H1 (cell line): ENCODE measurements at regions not wholly inside any gene's neighbourhood (a gene's known extent, or its start where the extent isn't known, plus 50 kb on each side); places are given as distances from the start of the nearest gene placed in this dataset.
A peak's percentile ranks its signal among the peaks of the same experiment; 100 is the strongest.

Experiments
- CTCF ChIA-PET: fragments of 300-600 bp; sonication (Branson Sonifier 250); formaldehyde crosslinking; loops from one replicate; lab custom pipeline; 2021; ENCODE audit not compliant: partially characterized antibody; lab: Charles Lee
- POLR2A ChIA-PET: fragments of 300-600 bp; sonication (Branson Sonifier 250); formaldehyde crosslinking; loops from one replicate; lab custom pipeline; 2021; ENCODE audit warnings: inconsistent platforms; ENCODE audit not compliant: partially characterized antibody; lab: Charles Lee
- DNase-seq, 2 experiments: peaks; one replicate each; pipeline versions ENCODE4 v3.0.0 to v3.0.0-alpha.2; 2010 to 2022; ENCODE audit warnings: low spot score in 2 of 2, low read depth in 1 of 2, mixed read lengths in 1 of 2
- FAIRE-seq: peaks from 2 replicates; lab custom pipeline; 2011; peaks lifted over from hg19 to GRCh38; lab: Jason Lieb, UNC
- H2AFZ ChIP-seq: 2 replicates; pipeline ENCODE4 v1.8.1; 2012; ENCODE audit warnings: low read length, inconsistent platforms
- H2AK5ac ChIP-seq: 2 replicates; pipeline ENCODE4 v1.6.1; 2013; ENCODE audit warnings: low read depth, low read length
- H2BK120ac ChIP-seq: replicated peaks from 2 replicates; pipeline ENCODE3; 2013; ENCODE audit warnings: low read depth, low read length, inconsistent platforms
- H2BK12ac ChIP-seq: 2 replicates; pipeline ENCODE4 v1.6.1; 2013; ENCODE audit warnings: low read depth, low read length
- H2BK15ac ChIP-seq: 2 replicates; pipeline ENCODE4 v1.6.1; 2013; ENCODE audit warnings: low read length
- H2BK20ac ChIP-seq: 2 replicates; pipeline ENCODE4 v1.6.1; 2013; ENCODE audit warnings: low read length
- H2BK5ac ChIP-seq: 2 replicates; pipeline ENCODE4 v1.6.1; 2013; ENCODE audit warnings: low read depth, low read length
- H3K14ac ChIP-seq: 2 replicates; pipeline ENCODE4 v1.6.1; 2013; ENCODE audit warnings: inconsistent platforms; ENCODE audit not compliant: insufficient read length
- H3K18ac ChIP-seq: 2 replicates; pipeline ENCODE4 v1.6.1; 2013; ENCODE audit warnings: low read length; ENCODE audit errors: extremely low read depth
- H3K23ac ChIP-seq: 2 replicates; pipeline ENCODE4 v1.6.1; 2013; ENCODE audit warnings: inconsistent platforms; ENCODE audit not compliant: insufficient read length
- H3K23me2 ChIP-seq: 2 replicates; pipeline ENCODE4 v1.6.1; 2013; ENCODE audit warnings: low read depth, low read length
- H3K27ac ChIP-seq: 2 replicates; pipeline ENCODE4 v1.6.1; 2011; ENCODE audit warnings: low read depth, low read length, inconsistent platforms
- H3K27me3 ChIP-seq, 4 experiments: replicated peaks in 1 of 4; 1 replicate in 1 of 4; 2 replicates in 3 of 4; pipeline versions ENCODE4 v1.6.1 to v1.8.1; 2011 to 2013; ENCODE audit warnings: low read length in 3 of 4, mild to moderate bottlenecking in 3 of 4, inconsistent platforms in 2 of 4, mixed read lengths in 2 of 4, moderate library complexity in 1 of 4; ENCODE audit not compliant: control insufficient read depth in 3 of 4, insufficient read depth in 3 of 4; ENCODE audit errors: extremely low read depth in 1 of 4
- H3K36me3 ChIP-seq, 4 experiments: 2 replicates each; pipeline versions ENCODE4 v1.6.1 to v1.8.1; 2011 to 2013; ENCODE audit warnings: mild to moderate bottlenecking in 4 of 4, low read length in 3 of 4, moderate library complexity in 2 of 4, control low read depth in 1 of 4, inconsistent platforms in 1 of 4; ENCODE audit not compliant: insufficient read depth in 4 of 4, control insufficient read depth in 2 of 4
- H3K4ac ChIP-seq: replicated peaks from 2 replicates; pipeline ENCODE3; 2013; ENCODE audit warnings: low read length, low read depth, mixed read lengths, inconsistent platforms; ENCODE audit not compliant: insufficient read length
- H3K4me1 ChIP-seq, 4 experiments: replicated peaks in 1 of 4; 1 replicate in 1 of 4; 2 replicates in 3 of 4; pipeline versions ENCODE4 v1.6.1 to v1.8.1; 2011 to 2013; ENCODE audit warnings: low read length in 3 of 4, inconsistent platforms in 2 of 4, mixed read lengths in 1 of 4; ENCODE audit not compliant: insufficient read depth in 4 of 4, control insufficient read depth in 3 of 4
- H3K4me2 ChIP-seq, 2 experiments: 2 replicates each; pipeline versions ENCODE4 v1.6.1 to v1.8.1; 2011 to 2013; ENCODE audit warnings: low read depth in 2 of 2, low read length in 2 of 2, control low read depth in 1 of 2, inconsistent platforms in 1 of 2, mild to moderate bottlenecking in 1 of 2; ENCODE audit not compliant: insufficient read depth in 1 of 2
- H3K4me3 ChIP-seq, 4 experiments: fragments of 200-600, 300-600 bp in 1 of 4; sonication (generic), shearing (Covaris generic), sonication (Bioruptor Twin) in 1 of 4; 2 replicates each; pipeline versions ENCODE4 v1.5.1 to v1.8.1; 2011 to 2016; ENCODE audit warnings: low read length in 4 of 4, low read depth in 3 of 4, control low read depth in 2 of 4, inconsistent platforms in 2 of 4, mild to moderate bottlenecking in 2 of 4, mixed read lengths in 1 of 4, moderate library complexity in 1 of 4; ENCODE audit not compliant: insufficient read depth in 2 of 4; ENCODE audit errors: extremely low read depth in 1 of 4
- H3K56ac ChIP-seq: replicated peaks from 2 replicates; pipeline ENCODE3; 2013; ENCODE audit warnings: low read depth, mild to moderate bottlenecking, mixed read lengths, low read length, inconsistent platforms; ENCODE audit not compliant: insufficient read length
- H3K79me1 ChIP-seq: 2 replicates; pipeline ENCODE4 v1.6.1; 2013; ENCODE audit warnings: low read depth, low read length, control low read depth
- H3K79me2 ChIP-seq, 2 experiments: 2 replicates each; pipeline versions ENCODE4 v1.6.1 to v1.8.1; 2012 to 2013; ENCODE audit warnings: low read length in 2 of 2, mild to moderate bottlenecking in 2 of 2, inconsistent platforms in 1 of 2; ENCODE audit not compliant: insufficient read depth in 2 of 2, control insufficient read depth in 1 of 2
- H3K9ac ChIP-seq, 4 experiments: replicated peaks in 1 of 4; 1 replicate in 1 of 4; 2 replicates in 3 of 4; pipeline versions ENCODE4 v1.6.1 to v1.8.1; 2011 to 2013; ENCODE audit warnings: low read depth in 3 of 4, low read length in 3 of 4, control low read depth in 2 of 4, mild to moderate bottlenecking in 2 of 4, moderate library complexity in 2 of 4, inconsistent platforms in 1 of 4; ENCODE audit errors: extremely low read depth in 1 of 4
- H3K9me3 ChIP-seq, 2 experiments: 2 replicates each; pipeline versions ENCODE4 v1.6.1 to v1.8.1; 2012 to 2013; ENCODE audit warnings: mild to moderate bottlenecking in 2 of 2, moderate library complexity in 2 of 2, control low read depth in 1 of 2, inconsistent platforms in 1 of 2, low read depth in 1 of 2, low read length in 1 of 2, mixed read lengths in 1 of 2; ENCODE audit not compliant: insufficient read depth in 2 of 2
- H4K20me1 ChIP-seq, 2 experiments: replicated peaks in 1 of 2; 2 replicates each; pipeline versions ENCODE3 to v1.8.1; 2011 to 2013; ENCODE audit warnings: inconsistent platforms in 2 of 2, low read length in 2 of 2, mild to moderate bottlenecking in 1 of 2; ENCODE audit not compliant: insufficient read depth in 2 of 2, control insufficient read depth in 1 of 2
- H4K5ac ChIP-seq: 2 replicates; pipeline ENCODE4 v1.6.1; 2013; ENCODE audit warnings: low read length, low read depth, mixed read lengths, inconsistent platforms; ENCODE audit not compliant: insufficient read length
- H4K8ac ChIP-seq: 2 replicates; pipeline ENCODE4 v1.8.0; 2013; ENCODE audit warnings: mild to moderate bottlenecking, moderate library complexity, low read length, inconsistent platforms; ENCODE audit not compliant: insufficient read depth; ENCODE audit errors: extremely low read depth
- H4K91ac ChIP-seq: replicated peaks from 2 replicates; pipeline ENCODE3; 2013; ENCODE audit warnings: low read length, mixed read lengths, inconsistent platforms; ENCODE audit not compliant: insufficient read length
- CBX8 ChIP-seq: fragments of 300-800, 300-1000 bp; sonication (generic); IDR thresholded peaks from 2 replicates; pipeline ENCODE4 v1.7.1; 2016; ENCODE audit warnings: low read depth, low read length, borderline replicate concordance
- NANOG ChIP-seq: IDR thresholded peaks from 2 replicates; pipeline ENCODE4 v1.6.1; 2011; ENCODE audit warnings: low read length, low read depth, mild to moderate bottlenecking, inconsistent platforms; ENCODE audit not compliant: insufficient read depth, poor library complexity, severe bottlenecking
- POU5F1 ChIP-seq: IDR thresholded peaks from 2 replicates; pipeline ENCODE4 v1.6.1; 2011; ENCODE audit warnings: low read depth, mild to moderate bottlenecking, low read length, moderate library complexity
- WGBS, 2 experiments: shearing (Covaris generic) in 1 of 2; methylation state at CpG; one replicate each; pipeline versions ENCODE4 v1.1.6 to v1.1.7; 2013 to 2015; ENCODE audit warnings: low lambda C conversion rate in 2 of 2, mixed read lengths in 2 of 2, inconsistent platforms in 1 of 2, low coverage in 1 of 2, missing lambda C conversion rate in 1 of 2; ENCODE audit not compliant: insufficient replicate concordance in 2 of 2, insufficient coverage in 1 of 2, insufficient read length in 1 of 2; ENCODE audit errors: extremely low coverage in 1 of 2, missing lambda C conversion rate in 1 of 2; 5-methylcytosine and 5-hydroxymethylcytosine counted together

GRCh38 chr6:140636908-140637402 lies 1262.5 kb upstream of the CITED2 start:
- no peaks in the 10 kb centered on the region for H3K23me2 ChIP-seq
- H3K4me2 ChIP-seq: peak overlapping the region; percentile 31 to 51; a peak in 3 of 4 replicates
- H3K27ac ChIP-seq: no peak overlapping the region
- no peaks in the 10 kb centered on the region for H4K20me1 ChIP-seq
- no peak overlapping the region for H4K8ac ChIP-seq
- H3K4me3 ChIP-seq: peak overlapping the region in 1 of 4 experiments; percentile 1; a peak in 1 of 8 replicates
- H3K4ac ChIP-seq: no peak overlapping the region
- DNase-seq: peak in 1 of 2 experiments; percentile 9
- ChIA-PET CTCF (no interaction called here), POLR2A (no interaction called here)
- WGBS, 2 experiments: 26% methylated on average over 2 of the region's 2 CpGs; no CpG with 5 or more reads in 1 of the 2 experiments
- H4K5ac ChIP-seq: no peak overlapping the region
- H3K27me3 ChIP-seq: no peaks in the 10 kb centered on the region
- peaks cover 3 to 10% (median 9%) of the 10 kb centered on the region in 4 experiments; a peak in 5 of 7 replicates for H3K4me1 ChIP-seq
- H2AFZ ChIP-seq: 0 out of 2 replicates have a peak overlapping the region, but pooled peaks have one; percentile 6
- TF ChIP-seq CBX8 (no peak), POU5F1 (0 out of 2 replicates have a peak, but pooled peaks have one; percentile 13), NANOG (peak; percentile 70)
- H3K9ac ChIP-seq: no peak overlapping the region
- H3K79me1 ChIP-seq: no peaks in the 10 kb centered on the region
- no peak overlapping the region for H3K23ac ChIP-seq
- no peaks in the 10 kb centered on the region for H3K36me3 ChIP-seq
- H3K56ac ChIP-seq: no peak overlapping the region
- no peaks in the 10 kb centered on the region for H3K9me3 ChIP-seq
- no peak overlapping the region for H2BK5ac ChIP-seq
- no peak overlapping the region for H2AK5ac ChIP-seq
- no peak overlapping the region for H3K18ac ChIP-seq
- H3K14ac ChIP-seq: no peak overlapping the region
- no peaks in the 10 kb centered on the region for H3K79me2 ChIP-seq
- no peak overlapping the region for H2BK15ac ChIP-seq
- no peak overlapping the region for H2BK20ac ChIP-seq
- FAIRE-seq: no peak
- H2BK12ac ChIP-seq: no peak overlapping the region
- no peak overlapping the region for H4K91ac ChIP-seq
- H2BK120ac ChIP-seq: no peak overlapping the region
